ENCODE measurements at regions not wholly inside any gene's neighbourhood (a gene's known extent, or its start where the extent isn't known, plus 50 kb on each side); places are given as distances from the start of the nearest gene placed in this dataset.

DNA sequence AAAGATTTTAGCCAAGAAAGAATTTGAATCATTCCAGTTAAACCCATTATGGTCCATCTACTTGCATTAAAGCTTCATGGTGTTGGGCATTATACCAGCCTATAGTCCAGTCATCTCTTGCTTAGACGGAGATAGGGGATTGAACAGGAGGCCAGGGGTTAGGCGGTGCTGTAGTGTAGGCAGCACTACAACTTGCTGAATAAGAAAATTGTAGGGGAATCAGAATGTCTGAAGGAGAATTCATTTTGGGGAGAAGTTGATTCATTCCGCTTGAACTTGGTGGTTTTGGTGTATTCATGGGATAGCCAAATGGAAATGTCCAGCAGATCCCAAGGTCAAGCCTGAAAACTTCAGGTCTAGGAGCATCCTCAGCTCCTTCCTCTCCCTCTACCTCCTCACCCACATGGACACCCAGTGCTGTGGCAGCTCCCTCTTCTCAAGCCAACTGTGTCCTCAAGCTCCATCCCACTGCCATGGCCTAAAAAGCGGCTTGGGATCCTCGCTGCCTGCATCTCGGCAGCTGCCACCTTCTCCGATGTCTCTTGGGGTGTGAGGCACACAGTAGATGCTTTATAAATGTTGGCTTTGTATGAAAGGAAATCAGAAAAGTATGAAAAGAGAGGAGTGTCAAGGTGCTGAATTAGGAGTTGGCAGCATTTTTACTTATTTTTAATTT is 63.6 kb upstream of the MNX1 start:
- no peak overlapping the region for H3K4ac ChIP-seq (ENCODE audit: low read depth, low read length)
- H3K79me1 ChIP-seq (ENCODE audit: low read depth in 1 of 2, low read length in 2 of 2) = no peaks in the 10 kb centered on the region
- no peak overlapping the region for H3K23ac ChIP-seq (ENCODE audit: low read depth, low read length)
- H3K18ac ChIP-seq (ENCODE audit: low read depth, low read length) = no peak overlapping the region
- no peak overlapping the region for H2BK120ac ChIP-seq (ENCODE audit: low read depth, low read length)
- H4K91ac ChIP-seq (ENCODE audit: insufficient read depth, low read depth, low read length) = no peak overlapping the region
- H3K27me3 ChIP-seq (ENCODE audit: control insufficient read depth, insufficient read depth, low read length) = peaks cover 24% of the 10 kb centered on the region
- H3K9ac ChIP-seq (ENCODE audit: low read depth, low read length) = no peak overlapping the region
- BruUV-seq (replicated peaks) = no TSS peak
- no peak overlapping the region for H3K4me3 ChIP-seq (ENCODE audit: insufficient read depth, low read depth, low read length)
- H3K9me1 ChIP-seq (ENCODE audit: insufficient read depth, low read length) = no peaks in the 10 kb centered on the region
- H4K8ac ChIP-seq (ENCODE audit: low read depth in 2 of 2, low read length in 2 of 2) = no peak overlapping the region
- H3K56ac ChIP-seq (ENCODE audit: extremely low read depth, insufficient read depth, low read length) = no peak overlapping the region
- no peaks in the 10 kb centered on the region for H3K9me3 ChIP-seq (ENCODE audit: control insufficient read depth, insufficient read depth, low read length)
- ATAC-seq (ENCODE audit: low read depth) (no peak), DNase-seq (no peak)
- in situ Hi-C loops (cut with MboI; ENCODE audit: low sequenced_read_pairs) (no loop called here), dilution Hi-C loops (cut with HindIII; ENCODE audit: low sequenced_read_pairs, unreplicated experiment) (no loop called here), intact Hi-C loops (cut with micrococcal nuclease) (no loop called here)
- ChIA-PET POLR2A (ENCODE audit: unreplicated experiment) (no interaction called here), CTCF (no interaction called here)
- no peak overlapping the region for H3K27ac ChIP-seq (ENCODE audit: insufficient read depth, low read length)
- TF ChIP-seq CHD1 (IDR thresholded peaks at IDR 0.05; ENCODE audit: low read depth, low read length) (no peak), BHLHE40 (IDR thresholded peaks at IDR 0.05; ENCODE audit: low read depth, low read length) (no peak), SMC3 (IDR thresholded peaks at IDR 0.05; ENCODE audit: low read depth, low read length) (no peak), CEBPB (IDR thresholded peaks at IDR 0.05; ENCODE audit: low read depth, low read length) (no peak), FOS (IDR thresholded peaks at IDR 0.05; ENCODE audit: low read depth, low read length) (no peak), POLR2A (IDR thresholded peaks at IDR 0.05; ENCODE audit: low read depth, low read length) (no peak), MAZ (IDR thresholded peaks at IDR 0.05; ENCODE audit: borderline replicate concordance, low read depth, low read length) (no peak), MAFK (IDR thresholded peaks at IDR 0.05; ENCODE audit: low read depth, low read length) (no peak), MXI1 (IDR thresholded peaks at IDR 0.05; ENCODE audit: borderline replicate concordance, low read depth, low read length) (no peak), RFX5 (IDR thresholded peaks at IDR 0.05; ENCODE audit: low read depth, low read length) (no peak), NFE2L2 (IDR thresholded peaks at IDR 0.05; ENCODE audit: low read depth, low read length) (no peak), RCOR1 (IDR thresholded peaks at IDR 0.05; ENCODE audit: insufficient replicate concordance, low read length) (no peak), RAD21 (IDR thresholded peaks at IDR 0.05; ENCODE audit: low read length) (no peak)
- TF ChIP-seq, protein P1, sequence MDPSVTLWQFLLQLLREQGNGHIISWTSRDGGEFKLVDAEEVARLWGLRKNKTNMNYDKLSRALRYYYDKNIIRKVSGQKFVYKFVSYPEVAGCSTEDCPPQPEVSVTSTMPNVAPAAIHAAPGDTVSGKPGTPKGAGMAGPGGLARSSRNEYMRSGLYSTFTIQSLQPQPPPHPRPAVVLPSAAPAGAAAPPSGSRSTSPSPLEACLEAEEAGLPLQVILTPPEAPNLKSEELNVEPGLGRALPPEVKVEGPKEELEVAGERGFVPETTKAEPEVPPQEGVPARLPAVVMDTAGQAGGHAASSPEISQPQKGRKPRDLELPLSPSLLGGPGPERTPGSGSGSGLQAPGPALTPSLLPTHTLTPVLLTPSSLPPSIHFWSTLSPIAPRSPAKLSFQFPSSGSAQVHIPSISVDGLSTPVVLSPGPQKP (IDR thresholded peaks at IDR 0.05; ENCODE audit: borderline replicate concordance, low read depth, low read length) = no peak
- TF ChIP-seq, protein P2, sequence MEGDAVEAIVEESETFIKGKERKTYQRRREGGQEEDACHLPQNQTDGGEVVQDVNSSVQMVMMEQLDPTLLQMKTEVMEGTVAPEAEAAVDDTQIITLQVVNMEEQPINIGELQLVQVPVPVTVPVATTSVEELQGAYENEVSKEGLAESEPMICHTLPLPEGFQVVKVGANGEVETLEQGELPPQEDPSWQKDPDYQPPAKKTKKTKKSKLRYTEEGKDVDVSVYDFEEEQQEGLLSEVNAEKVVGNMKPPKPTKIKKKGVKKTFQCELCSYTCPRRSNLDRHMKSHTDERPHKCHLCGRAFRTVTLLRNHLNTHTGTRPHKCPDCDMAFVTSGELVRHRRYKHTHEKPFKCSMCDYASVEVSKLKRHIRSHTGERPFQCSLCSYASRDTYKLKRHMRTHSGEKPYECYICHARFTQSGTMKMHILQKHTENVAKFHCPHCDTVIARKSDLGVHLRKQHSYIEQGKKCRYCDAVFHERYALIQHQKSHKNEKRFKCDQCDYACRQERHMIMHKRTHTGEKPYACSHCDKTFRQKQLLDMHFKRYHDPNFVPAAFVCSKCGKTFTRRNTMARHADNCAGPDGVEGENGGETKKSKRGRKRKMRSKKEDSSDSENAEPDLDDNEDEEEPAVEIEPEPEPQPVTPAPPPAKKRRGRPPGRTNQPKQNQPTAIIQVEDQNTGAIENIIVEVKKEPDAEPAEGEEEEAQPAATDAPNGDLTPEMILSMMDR (conservative IDR thresholded peaks at IDR 0.05; ENCODE audit: low read depth, low read length) = no peak
- TF ChIP-seq, protein P3, sequence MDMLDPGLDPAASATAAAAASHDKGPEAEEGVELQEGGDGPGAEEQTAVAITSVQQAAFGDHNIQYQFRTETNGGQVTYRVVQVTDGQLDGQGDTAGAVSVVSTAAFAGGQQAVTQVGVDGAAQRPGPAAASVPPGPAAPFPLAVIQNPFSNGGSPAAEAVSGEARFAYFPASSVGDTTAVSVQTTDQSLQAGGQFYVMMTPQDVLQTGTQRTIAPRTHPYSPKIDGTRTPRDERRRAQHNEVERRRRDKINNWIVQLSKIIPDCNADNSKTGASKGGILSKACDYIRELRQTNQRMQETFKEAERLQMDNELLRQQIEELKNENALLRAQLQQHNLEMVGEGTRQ (IDR thresholded peaks at IDR 0.05; ENCODE audit: low read depth, low read length) = no peak
- H3K14ac ChIP-seq (replicated peaks; ENCODE audit: low read depth, low read length) = no peak overlapping the region
- H4K20me1 ChIP-seq (ENCODE audit: insufficient read depth, low read length) = no peaks in the 10 kb centered on the region
- H3K4me1 ChIP-seq (ENCODE audit: control insufficient read depth, insufficient read depth, low read length) = no peaks in the 10 kb centered on the region
- 54% methylated on average over 2 of the region's 7 CpGs; no CpG with 5 or more reads in 1 of the 2 experiments for WGBS, 2 experiments (ENCODE audit: extremely low coverage in 2 of 2, insufficient read length in 1 of 2)
- H3K4me2 ChIP-seq (ENCODE audit: low read depth, low read length) = no peak overlapping the region
- no peak overlapping the region for H2BK5ac ChIP-seq (ENCODE audit: low read depth, low read length, poor library complexity, severe bottlenecking)
- H2BK15ac ChIP-seq (ENCODE audit: low read depth, low read length) = no peak overlapping the region
- H3K36me3 ChIP-seq (ENCODE audit: control insufficient read depth, insufficient read depth, low read length) = no peaks in the 10 kb centered on the region
- no peak overlapping the region for H2BK20ac ChIP-seq (ENCODE audit: low read depth, low read length)
- H2AFZ ChIP-seq (replicated peaks; ENCODE audit: low read length, poor library complexity) = no peak overlapping the region
- H2AK9ac ChIP-seq (replicated peaks; ENCODE audit: low read depth, low read length, poor library complexity) = peak overlapping the region; percentile 13
- H4K5ac ChIP-seq (ENCODE audit: low read depth, low read length) = no peak overlapping the region
- no peak overlapping the region for H2AK5ac ChIP-seq (ENCODE audit: low read depth, low read length)

Measured in IMR-90 (cell line).